SK-N-MC (cell line): ENCODE measurements at regions not wholly inside any gene's neighbourhood (a gene's known extent, or its start where the extent isn't known, plus 50 kb on each side); places are given as distances from the start of the nearest gene placed in this dataset.
A peak's percentile ranks its signal among the peaks of the same experiment; 100 is the strongest.

Experiments used
- DNase-seq: peaks from one replicate; pipeline ENCODE4 v3.0.0-alpha.2; 2011; ENCODE audit warnings: low read depth, low spot score
- H3K27ac ChIP-seq: fragments of 200-600 bp; sonication (generic); 2 replicates; pipeline ENCODE4 v1.5.1; 2016; ENCODE audit warnings: mixed run types
- H3K36me3 ChIP-seq: fragments of 200-600 bp; sonication (generic); 2 replicates; pipeline ENCODE4 v1.6.1; 2017; ENCODE audit warnings: antibody characterized with exemption, low read length, mixed read lengths; ENCODE audit not compliant: insufficient read depth
- H3K4me3 ChIP-seq: fragments of 200-600 bp; sonication (generic); 2 replicates; pipeline ENCODE4 v1.5.1; 2016
- H3K9ac ChIP-seq: fragments of 200-600 bp; sonication (generic); 2 replicates; pipeline ENCODE4 v1.8.0; 2017; ENCODE audit warnings: mixed run types, mixed read lengths; ENCODE audit not compliant: insufficient read length
- H3K9me3 ChIP-seq: fragments of 200-600 bp; sonication (generic); 2 replicates; pipeline ENCODE4 v1.6.1; 2017; ENCODE audit warnings: low read depth, mild to moderate bottlenecking, antibody characterized with exemption, low read length, moderate library complexity, mixed read lengths
- EZH2 ChIP-seq: fragments of 200-600 bp; sonication (generic); IDR thresholded peaks from one replicate; pipeline ENCODE4 v1.6.1; 2017; ENCODE audit warnings: antibody characterized with exemption
- FOXP2 ChIP-seq: optimal IDR thresholded peaks from 2 replicates; pipeline ENCODE3; 2011; ENCODE audit warnings: mild to moderate bottlenecking, moderate library complexity; ENCODE audit not compliant: insufficient read depth; ENCODE audit errors: extremely low read length, control extremely low read depth
- POLR2AphosphoS5 ChIP-seq: IDR thresholded peaks from 2 replicates; pipeline ENCODE4 v1.6.1; 2012; ENCODE audit warnings: mild to moderate bottlenecking, low read depth, low read length, borderline replicate concordance

GRCh38 chr4:71171592-71171991 lies 167.2 kb upstream of the SLC4A4 start:
- no peak overlapping the region for H3K27ac ChIP-seq
- H3K9me3 ChIP-seq: no peaks in the 10 kb centered on the region
- H3K36me3 ChIP-seq: no peaks in the 10 kb centered on the region
- DNase-seq: no peak
- no peak for TF ChIP-seq EZH2
- no peak for TF ChIP-seq POLR2AphosphoS5
- TF ChIP-seq FOXP2: no peak
- H3K4me3 ChIP-seq: no peak overlapping the region
- no peak overlapping the region for H3K9ac ChIP-seq

GRCh38 chr4:71181332-71181731 lies 157.5 kb upstream of the SLC4A4 start:
- Histone ChIP-seq H3K4me3 (no peak overlapping the region), H3K9ac (no peak overlapping the region), H3K36me3 (no peaks in the 10 kb centered on the region), H3K27ac (no peak overlapping the region), H3K9me3 (no peaks in the 10 kb centered on the region)
- TF ChIP-seq FOXP2 (no peak), EZH2 (no peak), POLR2AphosphoS5 (no peak)
- DNase-seq: no peak

- no peak for DNase-seq
Measured at GRCh38 chr4:71184195-71184781, 154.5 kb upstream of the SLC4A4 start.

GRCh38 chr4:71185037-71185436 lies 153.8 kb upstream of the SLC4A4 start:
- TF ChIP-seq FOXP2 (no peak), EZH2 (no peak), POLR2AphosphoS5 (no peak)
- Histone ChIP-seq H3K9me3 (no peaks in the 10 kb centered on the region), H3K9ac (peak overlapping the region; percentile 66), H3K27ac (peak overlapping the region; percentile 78), H3K4me3 (peak overlapping the region; percentile 95), H3K36me3 (no peaks in the 10 kb centered on the region)
- DNase-seq: no peak

More at GRCh38 chr4:71184195-71184781, 154.5 kb upstream of the SLC4A4 start:
- Histone ChIP-seq H3K4me3 (peak overlapping the region; percentile 45; the same call in 1 of the 2 replicates), H3K36me3 (no peaks in the 10 kb centered on the region), H3K9ac (peak overlapping the region; percentile 66), H3K9me3 (no peaks in the 10 kb centered on the region), H3K27ac (peak overlapping the region; percentile 78; the same call in 1 of the 2 replicates)
- TF ChIP-seq POLR2AphosphoS5 (no peak), FOXP2 (no peak), EZH2 (no peak)

GRCh38 chr4:71186257-71186565 lies 152.6 kb upstream of the SLC4A4 start:
- DNase-seq: no peak
- TF ChIP-seq EZH2: no peak
- TF ChIP-seq POLR2AphosphoS5: no peak
- no peak for TF ChIP-seq FOXP2
- Histone ChIP-seq H3K9me3 (no peaks in the 10 kb centered on the region), H3K27ac (peak overlapping the region; percentile 48; the same call in 1 of the 2 replicates), H3K36me3 (no peaks in the 10 kb centered on the region), H3K9ac (peak overlapping the region; percentile 73), H3K4me3 (peak overlapping the region; percentile 95)

- H3K36me3 ChIP-seq: no peaks in the 10 kb centered on the region
- peak overlapping the region; percentile 77 for H3K9ac ChIP-seq
- no peak for DNase-seq
- 0 out of 2 replicates have a peak overlapping the region, but pooled peaks have one; percentile 10 for H3K27ac ChIP-seq
- no peaks in the 10 kb centered on the region for H3K9me3 ChIP-seq
- TF ChIP-seq EZH2: no peak
- peak; percentile 55; the same call in 1 of the 2 replicates for TF ChIP-seq POLR2AphosphoS5
- H3K4me3 ChIP-seq: peak overlapping the region; percentile 95
Measured at GRCh38 chr4:71186566-71187403, 152.0 kb upstream of the SLC4A4 start.

- peak overlapping the region; percentile 44; the same call in 1 of the 2 replicates for H3K27ac ChIP-seq
- no peaks in the 10 kb centered on the region for H3K9me3 ChIP-seq
- H3K4me3 ChIP-seq: peak overlapping the region; percentile 95
- no peak for TF ChIP-seq EZH2
- no peak for TF ChIP-seq POLR2AphosphoS5
- TF ChIP-seq FOXP2: no peak
- H3K36me3 ChIP-seq: no peaks in the 10 kb centered on the region
- peak overlapping the region; percentile 77 for H3K9ac ChIP-seq
- no peak for DNase-seq
Measured at GRCh38 chr4:71187404-71188155, 151.2 kb upstream of the SLC4A4 start.

GRCh38 chr4:71188156-71188640 lies 150.6 kb upstream of the SLC4A4 start:
- Histone ChIP-seq H3K4me3 (peak overlapping the region; percentile 95), H3K27ac (peak overlapping the region; percentile 44), H3K9ac (peak overlapping the region; percentile 77), H3K36me3 (no peaks in the 10 kb centered on the region), H3K9me3 (no peaks in the 10 kb centered on the region)
- no peak for DNase-seq
- TF ChIP-seq POLR2AphosphoS5 (no peak), FOXP2 (no peak), EZH2 (no peak)
